HG02588 (cell line): ENCODE measurements at regions not wholly inside any gene's neighbourhood (a gene's known extent, or its start where the extent isn't known, plus 50 kb on each side); places are given as distances from the start of the nearest gene placed in this dataset.
A peak's percentile ranks its signal among the peaks of the same experiment; 100 is the strongest.
"Not testable (repeated sequence)": the region's sequence is repeated elsewhere in the genome, so short reads cannot be mapped to it uniquely, and the experiment has no call there.

Experiments used
- ATAC-seq: cut with Tn5 transposase; IDR thresholded peaks from one replicate; pipeline ENCODE4 v1.9.1; 2021; ENCODE audit warnings: mild to moderate bottlenecking, moderate library complexity; ENCODE audit not compliant: unreplicated experiment

GRCh38 chr14:55803873-55804553, 224.0 kb downstream of the KTN1 start:
- no peak for ATAC-seq

GRCh38 chr14:55805250-55805649, 225.2 kb downstream of the KTN1 start:
- no peak for ATAC-seq

DNA sequence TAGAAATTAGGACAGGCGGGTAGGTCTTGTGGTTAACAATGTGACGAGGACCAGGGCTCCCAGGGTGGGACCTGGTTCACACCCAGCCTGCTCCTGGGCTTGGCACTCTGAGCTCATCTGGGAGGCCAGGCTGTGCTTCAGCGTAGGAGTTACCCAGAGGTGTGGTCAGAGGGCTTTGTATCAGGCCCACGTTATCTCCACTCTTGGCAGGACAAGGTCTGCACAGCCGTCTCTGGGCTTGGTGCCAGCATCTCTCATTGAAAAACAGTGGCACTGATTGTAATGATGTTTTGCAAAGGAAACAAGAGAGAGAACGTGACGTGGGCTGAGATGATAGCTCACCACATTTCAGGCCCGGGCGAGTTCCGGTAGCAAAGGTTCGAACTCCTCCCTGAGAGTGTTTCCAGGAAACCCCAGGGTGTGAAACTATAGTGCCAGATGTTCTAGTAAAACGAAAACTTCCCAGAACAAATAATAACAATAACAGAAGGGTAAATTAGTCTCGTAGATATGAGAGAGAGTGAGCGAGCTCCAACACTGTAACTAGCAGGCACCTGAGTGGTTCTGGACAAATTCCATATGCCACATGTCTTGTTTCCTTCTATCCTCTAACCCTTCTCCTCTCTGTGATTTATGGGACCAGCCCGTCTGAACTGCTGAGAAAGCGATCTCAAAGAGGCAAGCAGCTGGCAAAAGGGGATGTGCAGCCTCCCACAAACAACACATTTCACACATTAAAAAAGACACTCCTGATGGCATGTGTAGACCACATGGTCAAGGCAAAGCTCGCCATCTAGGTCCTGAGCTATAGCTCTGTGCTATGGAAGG, 227.3 kb downstream of the KTN1 start:
- no peak for ATAC-seq

DNA sequence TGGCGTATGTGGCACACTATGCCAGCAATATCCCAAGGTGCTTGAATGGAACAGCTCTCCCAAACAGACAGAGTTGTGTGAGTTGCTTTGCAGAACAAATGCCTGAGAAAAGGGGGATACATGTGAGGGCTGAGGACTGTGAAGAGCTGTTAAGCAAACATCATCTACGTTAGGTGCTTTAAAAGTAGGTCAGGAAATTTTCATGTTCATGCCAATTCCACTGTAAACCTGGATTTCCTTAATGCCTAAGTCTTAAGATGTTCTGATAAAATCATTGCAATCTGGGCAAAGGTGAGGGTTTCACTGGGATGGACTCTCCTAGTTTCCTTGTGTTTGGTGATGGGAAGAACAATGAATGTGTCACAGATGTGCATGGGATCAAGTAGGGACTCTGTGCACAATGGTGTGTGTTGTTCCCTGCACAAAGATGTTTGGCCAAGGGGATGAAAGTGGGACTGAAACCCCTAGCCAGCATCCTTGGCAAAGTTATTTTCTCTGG, 227.9 kb downstream of the KTN1 start:
- no peak for ATAC-seq

- no peak for ATAC-seq
These were observed 233.6 kb downstream of the KTN1 start for GRCh38 chr14:55813630-55814029.

- no peak for ATAC-seq
These were observed 234.1 kb downstream of the KTN1 start for GRCh38 chr14:55814064-55814463.

DNA sequence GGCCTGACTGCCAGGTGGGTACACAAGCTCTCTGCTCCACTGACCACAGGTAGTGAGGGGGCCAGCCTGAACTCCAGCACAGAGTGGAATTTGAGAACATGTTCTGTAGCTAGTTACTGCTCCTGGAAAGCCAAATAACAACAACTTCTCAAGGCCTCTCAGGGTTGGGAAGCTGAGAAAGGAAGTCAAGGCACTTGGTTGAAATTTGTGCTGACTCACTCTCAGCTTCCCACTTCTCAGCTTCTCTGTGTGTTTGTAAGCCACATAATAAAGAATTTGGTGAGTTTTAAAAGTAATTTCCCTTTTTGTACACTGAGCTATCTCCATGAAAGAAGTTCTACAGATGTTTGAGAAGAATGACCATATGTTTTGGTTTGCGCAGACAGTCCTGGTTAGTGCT, 234.9 kb downstream of the KTN1 start:
- no peak for ATAC-seq

GRCh38 chr14:55816225-55816624, 236.2 kb downstream of the KTN1 start:
- no peak for ATAC-seq

DNA sequence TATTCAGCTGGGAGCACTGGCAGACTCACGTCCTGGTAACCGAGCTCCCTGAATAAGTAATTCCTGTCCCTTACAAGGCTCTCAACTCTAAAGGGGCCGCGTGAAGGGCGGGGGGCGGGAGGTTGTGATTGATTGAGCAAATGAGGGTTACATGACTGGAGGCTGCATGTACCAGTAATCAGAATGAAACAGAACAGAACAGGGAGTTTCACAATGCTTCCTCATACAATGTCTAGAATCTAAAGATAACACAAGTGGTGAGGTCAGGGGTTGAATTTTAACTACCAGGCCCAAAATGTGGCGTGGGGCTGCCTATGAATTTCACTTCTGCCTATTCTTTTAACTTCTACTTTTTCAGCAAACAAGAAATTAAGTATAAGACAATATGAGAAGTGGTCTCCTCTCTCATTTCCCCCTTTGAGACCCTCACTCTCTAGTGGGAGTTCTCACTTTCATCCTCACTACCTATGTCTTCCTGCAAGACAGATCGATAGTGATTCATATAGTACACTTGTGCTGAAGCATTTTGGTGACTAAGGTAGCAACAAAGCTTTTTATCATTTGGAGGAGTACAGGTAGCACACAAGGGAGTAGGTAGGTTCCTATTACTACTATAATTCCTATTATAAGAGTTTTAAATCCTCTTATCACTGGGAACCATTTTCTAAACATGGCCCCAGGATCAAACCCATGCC, 239.8 kb downstream of the KTN1 start:
- peak; percentile 82 for ATAC-seq

GRCh38 chr14:55822906-55823305, 242.9 kb downstream of the KTN1 start:
- no peak for ATAC-seq

DNA sequence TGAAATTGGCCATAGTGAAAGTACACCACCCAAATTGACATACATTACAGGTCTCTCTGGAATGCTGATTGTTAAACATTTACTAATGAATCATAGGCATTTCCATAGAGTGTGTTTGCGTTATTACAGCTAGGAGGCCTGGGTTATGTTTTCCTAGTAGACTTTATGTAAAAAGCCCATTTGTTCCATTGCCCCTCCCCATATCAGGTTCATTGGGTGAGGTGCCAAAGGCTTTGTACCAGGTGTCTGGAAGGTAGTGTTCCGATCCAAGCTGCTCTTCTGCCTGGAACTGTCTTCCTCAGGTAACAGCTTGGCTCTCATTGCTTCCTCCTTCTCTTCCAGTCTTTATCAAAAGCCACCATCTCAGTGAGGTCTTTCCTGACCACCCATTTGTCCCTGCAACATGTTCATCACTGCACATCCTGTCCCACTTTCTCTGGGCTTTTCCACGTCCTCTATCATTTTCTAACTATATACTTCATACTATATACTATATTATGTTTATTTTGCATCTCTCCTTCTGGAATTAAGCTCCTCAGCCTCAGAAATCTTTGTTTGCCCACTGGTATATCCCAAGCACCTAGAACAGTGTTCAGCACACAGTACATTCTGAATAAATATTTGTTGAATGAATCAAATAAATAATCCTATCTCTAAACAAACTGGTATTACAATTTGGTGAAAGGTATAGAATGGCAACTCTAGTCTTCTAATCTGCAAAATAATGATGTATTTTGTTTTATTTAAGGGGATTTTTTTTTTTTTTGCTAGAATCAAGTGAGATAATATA, 252.3 kb downstream of the KTN1 start:
- ATAC-seq = no peak

DNA sequence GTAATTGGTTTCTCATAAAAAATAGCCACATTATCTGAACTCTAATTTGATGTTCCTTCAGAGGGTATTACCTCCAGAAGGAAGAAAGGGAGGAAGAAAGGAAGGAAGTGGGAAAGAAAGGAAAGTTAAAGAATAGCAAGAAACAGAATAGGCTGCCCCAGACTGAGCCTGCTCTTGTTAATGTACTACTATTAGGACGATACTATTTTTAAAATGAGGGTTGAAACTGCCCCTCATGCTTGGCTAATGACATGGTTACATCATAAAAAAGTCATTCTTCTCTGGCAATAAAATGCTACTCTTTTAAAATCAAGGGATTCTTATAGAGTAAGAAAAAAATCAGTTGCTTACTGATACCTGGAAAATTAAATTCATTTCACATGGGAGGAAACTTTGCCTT, 253.0 kb downstream of the KTN1 start:
- ATAC-seq = no peak

DNA sequence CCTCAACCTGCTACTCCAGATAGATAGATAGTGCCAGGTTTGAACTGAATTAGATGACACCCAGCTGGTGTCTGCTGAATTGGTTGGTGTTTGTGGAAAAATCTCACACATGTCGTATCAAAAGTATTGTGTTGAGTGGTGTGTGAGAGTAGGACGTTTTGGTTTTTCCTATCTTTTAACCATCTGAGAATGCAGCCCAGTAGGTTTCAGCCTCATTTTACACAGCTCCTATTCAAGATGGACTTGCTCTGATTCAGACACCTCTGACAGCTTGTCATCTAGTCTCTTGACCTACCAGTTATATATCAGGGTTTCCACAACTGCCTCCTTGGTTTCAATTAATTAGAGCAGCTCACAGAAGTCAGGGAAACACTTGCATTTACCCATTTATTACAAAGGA, 254.4 kb downstream of the KTN1 start:
- ATAC-seq = no peak

DNA sequence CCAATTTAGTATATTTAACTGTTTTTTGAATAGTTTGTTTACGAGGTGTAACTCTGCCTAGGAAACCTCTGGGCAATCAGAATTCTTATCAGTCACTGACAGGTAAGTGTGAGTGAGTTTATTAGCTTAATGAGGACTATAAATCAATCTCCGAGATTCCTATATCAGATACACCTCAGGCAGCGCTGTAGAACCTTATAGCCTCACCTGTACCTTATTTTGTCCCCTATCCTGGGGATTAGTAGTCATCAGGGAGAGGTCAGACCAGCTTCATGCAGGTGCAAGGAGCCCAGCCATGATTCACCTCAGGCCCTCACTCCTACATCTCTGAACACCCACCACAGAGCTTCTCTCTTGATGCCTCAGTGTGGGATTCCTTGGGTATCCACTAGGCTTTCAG, 256.0 kb downstream of the KTN1 start:
- ATAC-seq = no peak

GRCh38 chr14:55837467-55837866, 257.5 kb downstream of the KTN1 start:
- no peak for ATAC-seq

DNA sequence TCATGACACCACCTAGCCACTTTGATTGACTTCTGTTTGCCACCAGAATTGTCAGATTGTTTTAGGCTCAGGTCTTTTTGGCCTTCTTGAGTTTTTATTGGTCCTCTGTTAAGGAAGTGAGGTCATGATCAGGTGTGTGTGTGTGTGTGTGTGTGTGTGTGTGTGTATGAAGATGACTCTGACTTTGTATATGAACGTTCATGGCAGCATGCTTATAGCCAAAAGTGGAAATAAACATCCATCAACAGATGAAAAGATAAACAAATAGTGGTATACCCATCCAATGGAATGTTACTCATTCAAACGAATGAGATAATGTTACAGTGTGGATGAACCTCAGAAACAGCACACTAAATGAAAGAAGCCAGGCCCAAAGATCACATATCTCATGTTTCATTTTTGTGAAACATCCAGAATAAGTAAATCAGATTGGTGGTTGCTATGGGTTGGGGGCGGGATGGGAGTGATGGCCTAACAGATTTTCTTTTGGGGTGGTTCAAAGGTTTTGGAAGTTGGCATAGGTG, 258.6 kb downstream of the KTN1 start:
- no peak for ATAC-seq

DNA sequence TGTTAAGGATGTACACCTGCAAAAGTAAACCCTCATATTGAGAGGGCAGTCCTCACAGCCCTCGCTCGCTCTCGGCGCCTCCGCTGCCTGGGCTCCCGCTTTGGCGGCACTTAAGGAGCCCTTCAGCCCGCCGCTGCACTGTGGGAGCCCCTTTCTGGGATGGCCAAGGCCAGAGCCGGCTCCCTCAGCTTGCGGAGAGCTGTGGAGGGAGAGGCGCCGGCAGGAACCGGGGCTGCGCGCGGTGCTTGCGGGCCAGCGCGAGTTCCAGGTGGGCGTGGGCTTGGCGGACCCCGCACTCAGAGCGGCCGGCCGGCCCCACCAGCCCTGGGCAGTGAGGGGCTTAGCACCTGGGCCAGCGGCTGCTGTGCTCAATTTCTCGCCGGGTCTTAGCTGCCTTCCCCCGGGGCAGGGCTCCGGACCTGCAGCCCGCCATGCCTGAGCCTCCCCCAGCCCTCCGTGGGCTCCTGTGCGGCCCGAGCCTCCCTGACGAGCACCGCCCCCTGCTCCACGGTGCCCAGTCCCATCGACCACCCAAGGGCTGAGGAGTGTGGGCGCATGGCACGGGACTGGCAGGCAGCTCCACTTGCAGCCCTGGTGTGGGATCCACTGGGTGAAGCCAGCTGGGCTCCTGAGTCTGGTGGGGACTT, 259.4 kb downstream of the KTN1 start:
- ATAC-seq = not testable (repeated sequence)

DNA sequence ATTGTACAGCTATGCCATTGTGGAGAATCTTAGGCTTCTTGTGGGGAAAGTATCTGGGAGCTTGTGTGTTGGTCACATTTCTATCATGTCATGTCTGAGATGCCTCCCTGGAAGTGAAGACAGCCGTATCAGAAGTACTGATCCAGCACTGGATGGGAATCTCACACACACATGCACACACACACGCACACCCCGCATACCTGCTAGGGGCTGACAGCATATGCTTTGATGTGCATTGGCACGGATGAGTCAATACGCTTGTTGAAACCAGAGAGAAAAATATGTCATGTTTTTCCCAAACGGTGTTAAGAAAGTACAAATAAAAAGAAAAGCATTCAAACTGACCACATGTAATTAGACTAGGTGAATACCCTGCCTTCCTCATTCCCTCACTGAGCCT, 260.8 kb downstream of the KTN1 start:
- ATAC-seq = no peak

GRCh38 chr14:55841625-55842024, 261.6 kb downstream of the KTN1 start:
- no peak for ATAC-seq

DNA sequence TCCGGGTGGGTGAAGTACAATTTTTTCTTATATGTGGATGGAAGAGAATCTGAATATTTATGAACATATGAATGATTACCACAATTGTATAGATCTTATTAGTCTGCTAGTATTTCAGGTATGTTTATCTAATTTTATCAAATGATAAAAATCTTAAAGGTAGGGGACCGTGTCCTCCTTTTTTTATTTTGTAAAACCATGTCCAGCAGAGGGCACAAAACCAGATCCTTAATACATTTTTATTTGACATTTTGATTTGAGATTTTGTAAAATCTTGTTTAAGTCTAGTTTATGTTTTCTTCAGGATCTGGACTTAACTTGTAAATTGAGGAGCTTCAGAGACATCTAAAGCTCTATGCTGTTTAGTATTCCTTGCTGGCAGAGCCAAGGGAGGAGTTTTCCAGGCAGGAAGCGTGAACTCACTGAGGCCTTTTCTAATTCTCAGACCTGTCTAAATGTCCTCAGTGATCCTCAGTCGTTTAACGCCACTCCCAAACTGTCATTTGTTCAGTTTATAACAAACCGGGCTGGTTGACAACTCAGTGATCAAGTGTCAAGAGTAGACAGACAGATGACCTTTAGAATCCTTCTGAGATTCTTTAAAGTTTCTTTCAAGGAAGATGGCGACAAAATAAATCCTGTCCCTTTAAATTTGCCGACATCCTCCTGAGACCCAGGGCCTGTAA, 263.9 kb downstream of the KTN1 start:
- no peak for ATAC-seq
